NCI-H748 (cell line): ENCODE measurements at regions not wholly inside any gene's neighbourhood (a gene's known extent, or its start where the extent isn't known, plus 50 kb on each side); places are given as distances from the start of the nearest gene placed in this dataset.

Experiments
- DNase-seq: peaks from one replicate; lab custom pipeline; 2025; ENCODE audit not compliant: unreplicated experiment; lab: John Stamatoyannopoulos, UW

DNA sequence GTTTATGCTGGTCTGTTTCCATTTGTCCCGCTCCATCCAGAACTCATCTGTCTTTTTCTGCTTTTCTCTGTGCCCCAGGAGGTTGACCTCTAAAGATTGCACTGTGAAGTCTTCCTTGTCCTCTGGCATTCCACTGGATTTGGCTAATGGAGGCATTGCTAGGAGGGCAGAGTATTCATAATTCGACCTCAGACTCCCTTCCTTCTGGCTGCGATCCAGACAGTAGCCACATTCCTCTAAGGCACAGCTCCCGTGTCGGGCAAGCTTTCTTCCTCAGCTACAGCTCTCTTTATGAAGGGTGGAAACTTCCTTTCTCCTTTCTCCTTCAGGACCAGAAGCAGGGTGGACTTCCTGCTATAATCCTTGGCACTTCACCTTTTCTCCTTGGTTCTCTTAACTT, 175.9 kb downstream of the BAMBI start:
- no peak for DNase-seq

- DNase-seq, result no peak
Measured at GRCh38 chr10:28857164-28857563, 179.8 kb downstream of the BAMBI start.

- DNase-seq, result no peak
Measured at GRCh38 chr10:28858646-28859045, 181.3 kb downstream of the BAMBI start.

DNA sequence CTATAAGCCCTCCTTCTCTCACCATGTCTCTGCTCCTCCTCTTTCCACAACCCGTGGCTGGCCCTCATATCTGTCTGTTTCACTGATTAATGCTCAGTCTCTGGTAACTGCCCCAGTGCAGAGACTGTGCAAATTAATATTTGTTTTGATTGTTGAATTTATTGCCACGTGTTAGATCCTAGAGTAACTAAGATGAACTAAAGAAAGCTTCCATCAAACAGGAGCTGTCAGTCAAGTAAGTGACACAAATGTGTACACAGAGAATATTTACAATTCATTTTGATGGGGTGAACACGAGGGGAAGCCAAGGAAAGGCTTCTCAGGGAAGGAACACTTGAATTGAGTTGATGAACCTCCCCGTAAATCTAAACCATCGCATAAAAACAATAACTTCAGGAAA, 182.5 kb downstream of the BAMBI start:
- no peak for DNase-seq

DNA sequence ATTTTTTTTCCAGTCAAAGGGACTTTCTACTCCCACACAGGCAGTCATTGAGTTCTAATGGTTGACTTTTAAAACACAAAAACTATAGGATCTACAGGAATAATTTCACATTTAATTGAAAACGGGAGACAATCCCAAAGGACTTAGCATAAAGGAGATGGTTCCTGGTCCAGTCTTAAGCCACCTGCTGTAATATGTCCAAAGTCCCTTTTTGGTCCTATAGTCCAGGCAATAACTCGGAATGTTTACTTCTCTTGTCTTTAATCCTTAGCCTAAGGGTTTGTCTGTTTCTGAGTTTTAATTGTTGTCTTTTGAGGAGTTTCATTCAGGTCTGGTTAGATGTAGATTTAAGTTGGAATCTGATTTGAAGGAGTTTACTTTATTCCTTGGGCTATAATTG, 184.9 kb downstream of the BAMBI start:
- DNase-seq, result no peak

- no peak for DNase-seq
Measured at GRCh38 chr10:28869606-28870201, 192.4 kb downstream of the BAMBI start.

DNA sequence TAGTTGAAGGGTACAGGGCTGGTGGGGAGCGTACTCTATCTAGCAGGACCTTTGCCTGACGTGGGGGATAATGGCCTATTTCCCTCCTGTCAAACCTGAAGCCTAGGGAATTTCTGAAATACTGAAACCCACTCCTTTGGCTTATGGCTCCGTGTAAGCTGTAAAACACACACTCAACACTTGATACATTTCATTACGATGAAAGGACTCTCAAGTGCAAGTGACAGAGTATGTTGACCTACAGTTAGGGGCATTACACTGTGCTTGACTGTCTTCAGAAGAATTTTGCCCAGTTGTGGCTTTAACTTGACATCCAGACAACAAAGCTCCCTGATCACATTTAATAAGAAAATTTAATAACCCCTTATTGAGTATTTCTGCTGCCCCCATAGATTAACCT, 194.3 kb downstream of the BAMBI start:
- no peak for DNase-seq

DNA sequence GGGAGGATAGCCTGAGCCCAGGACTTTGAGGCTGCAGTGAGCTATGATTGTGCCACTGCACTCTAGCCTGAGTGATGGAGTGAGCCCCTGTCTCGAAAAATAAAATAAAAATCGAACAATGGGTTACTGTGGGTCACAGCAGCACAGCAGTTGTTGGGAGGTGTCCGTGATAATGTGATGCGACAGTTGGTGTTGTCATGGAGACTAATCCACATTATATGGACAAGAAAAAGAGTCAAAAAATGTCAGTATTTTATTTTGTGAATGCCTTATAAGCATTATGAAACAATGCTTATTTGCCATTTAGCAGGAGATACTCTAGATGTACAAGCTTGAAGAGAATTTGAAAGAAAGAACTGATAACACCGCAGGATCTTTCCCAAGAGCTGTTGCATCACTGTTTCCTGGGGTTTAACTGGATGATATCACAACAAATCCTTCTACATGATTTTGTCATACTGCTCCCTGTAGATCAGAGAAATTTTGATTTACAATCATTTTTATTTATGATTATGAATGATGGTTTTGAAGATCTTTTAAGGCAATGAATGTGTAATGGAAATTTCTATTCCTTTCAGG, 195.4 kb downstream of the BAMBI start:
- DNase-seq, result no peak

DNA sequence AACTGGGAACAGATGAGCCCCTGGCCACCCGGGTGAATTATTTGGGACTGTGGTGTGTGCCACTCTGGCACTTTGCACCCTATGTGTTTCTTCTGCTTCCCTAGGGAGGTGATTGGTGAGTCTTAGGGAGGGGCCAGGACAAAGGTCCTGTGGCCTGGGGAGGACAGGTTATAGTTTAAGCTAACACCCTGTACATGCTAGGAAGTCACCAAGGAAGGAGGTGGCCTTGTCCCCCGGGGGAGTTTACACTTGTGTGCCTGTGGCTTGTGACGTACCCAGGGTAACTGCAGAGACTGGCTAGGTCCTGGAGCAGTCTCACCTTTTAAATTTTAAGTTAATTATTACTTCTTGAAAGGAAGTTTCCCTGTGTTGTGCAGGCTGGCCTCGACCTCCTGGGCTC, 196.2 kb downstream of the BAMBI start:
- DNase-seq, result no peak

DNA sequence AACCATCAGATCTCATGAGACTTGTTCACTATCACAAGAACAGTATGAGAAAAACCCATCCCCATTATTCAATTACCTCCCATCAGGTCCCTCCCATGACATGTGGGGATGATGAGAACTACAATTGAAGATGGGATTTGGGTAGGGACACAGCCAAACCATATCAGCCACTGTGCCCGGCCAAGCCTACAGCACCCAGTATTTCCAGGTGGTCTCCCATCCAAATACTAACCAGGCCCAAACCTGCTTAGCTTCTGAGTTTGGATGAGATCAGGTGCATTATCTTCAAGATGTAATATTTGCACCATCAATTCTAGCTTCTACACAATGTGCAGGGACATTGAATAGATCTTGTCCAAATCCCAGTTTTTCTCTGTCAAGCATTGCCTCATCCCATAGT, 196.9 kb downstream of the BAMBI start:
- no peak for DNase-seq

GRCh38 chr10:28875549-28876081, 198.3 kb downstream of the BAMBI start:
- DNase-seq, result no peak

- no peak for DNase-seq
Measured at GRCh38 chr10:28878236-28878970, 201.1 kb downstream of the BAMBI start.

- no peak for DNase-seq
Measured at GRCh38 chr10:28879246-28879645, 201.9 kb downstream of the BAMBI start.

- DNase-seq, result no peak
Measured at GRCh38 chr10:28879875-28880682, 202.8 kb downstream of the BAMBI start.

DNA sequence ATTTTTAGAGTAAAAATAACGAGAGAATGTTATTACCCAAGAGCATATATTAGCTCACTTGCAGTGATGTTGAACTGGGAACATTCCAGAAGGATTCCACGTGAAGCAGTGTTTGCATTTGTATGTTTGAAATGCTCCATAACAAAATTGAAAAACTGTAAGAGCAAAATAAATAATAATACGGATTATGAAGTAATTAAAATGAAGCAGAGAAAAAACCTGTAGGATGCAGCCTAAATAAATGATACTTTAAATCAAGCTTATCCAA, 203.3 kb downstream of the BAMBI start:
- no peak for DNase-seq

GRCh38 chr10:28881171-28881882, 204.0 kb downstream of the BAMBI start:
- DNase-seq, result no peak

DNA sequence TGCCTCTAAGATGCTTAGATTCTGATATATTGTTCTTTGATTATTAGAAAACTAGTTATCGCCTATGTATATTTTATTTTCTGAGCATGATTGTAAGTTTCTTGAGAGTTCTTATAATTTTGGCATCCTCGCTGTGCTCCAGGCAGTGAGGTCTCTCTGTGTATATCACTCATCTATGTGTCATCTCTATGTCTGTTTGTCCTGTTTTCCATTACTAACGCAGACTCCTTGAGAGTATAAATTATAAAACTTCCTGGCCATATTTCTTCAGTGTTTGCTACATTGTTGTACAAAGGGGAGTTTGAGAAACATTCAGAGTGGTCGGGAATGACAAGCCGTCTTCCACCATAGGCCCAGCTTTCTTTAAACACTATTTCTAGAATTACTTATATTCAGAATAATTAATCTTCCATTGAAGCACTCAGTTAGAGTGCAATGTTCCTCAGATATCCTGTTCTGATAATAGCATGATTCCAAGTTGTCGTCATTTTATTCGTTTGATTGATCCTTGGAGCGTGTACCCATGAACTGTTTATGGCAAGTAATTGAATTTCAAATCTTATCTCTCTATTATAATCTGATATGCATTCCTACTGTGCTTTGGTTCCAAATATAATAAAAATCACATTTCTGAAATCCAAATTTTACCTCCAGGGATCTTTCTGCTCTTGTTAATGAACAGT, 206.6 kb downstream of the BAMBI start:
- DNase-seq, result no peak

DNA sequence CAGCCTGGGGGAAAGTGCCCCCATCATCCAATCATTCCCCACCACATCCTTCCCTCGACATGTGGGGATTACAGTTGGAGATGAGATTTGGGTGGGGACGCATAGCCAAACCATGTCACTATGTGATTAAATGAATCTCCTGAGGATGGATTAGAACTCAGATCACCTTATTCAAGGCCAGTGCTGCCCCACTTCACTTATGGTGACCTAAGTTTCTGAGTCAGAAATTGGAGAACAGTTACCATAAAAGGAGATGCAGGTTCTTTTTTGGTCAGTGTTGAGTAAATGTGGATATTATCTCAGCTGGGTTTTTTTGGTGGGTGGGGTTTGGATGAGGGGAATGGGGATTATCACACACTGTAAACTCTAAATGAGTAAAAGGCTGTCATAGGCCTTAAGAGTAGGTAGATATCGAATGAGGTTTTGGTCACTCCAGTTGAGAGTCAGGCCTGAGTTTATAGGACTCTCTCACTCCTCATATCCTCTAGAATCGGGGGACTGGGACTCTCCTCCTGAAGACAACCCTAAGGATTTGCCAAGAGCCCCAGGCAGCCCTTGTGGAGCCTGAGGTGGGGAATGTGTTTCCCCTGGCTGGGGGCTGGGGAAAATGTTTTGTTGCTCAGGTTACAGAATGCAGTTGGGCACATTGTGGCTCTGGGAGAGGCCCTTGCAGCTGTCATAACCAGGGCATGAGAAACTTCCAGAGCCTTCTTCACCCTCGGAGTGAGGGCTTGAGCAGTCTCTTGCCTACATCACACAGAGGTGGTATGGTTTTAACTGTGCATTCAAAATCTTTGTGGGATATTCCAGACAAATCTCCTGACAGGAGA, 213.0 kb downstream of the BAMBI start:
- no peak for DNase-seq

- no peak for DNase-seq
Measured at GRCh38 chr10:28891058-28891713, 213.9 kb downstream of the BAMBI start.
